NCI-H2196 (cell line): ENCODE measurements at regions not wholly inside any gene's neighbourhood (a gene's known extent, or its start where the extent isn't known, plus 50 kb on each side); places are given as distances from the start of the nearest gene placed in this dataset.
"Not testable (repeated sequence)": the region's sequence is repeated elsewhere in the genome, so short reads cannot be mapped to it uniquely, and the experiment has no call there.

Experiments used
- DNase-seq: peaks from one replicate; lab custom pipeline; 2025; ENCODE audit not compliant: unreplicated experiment; lab: John Stamatoyannopoulos, UW

- no peak for DNase-seq
Observed at GRCh38 chr3:20842594-20843436, 656.8 kb upstream of the SGO1 start.

GRCh38 chr3:20842002-20842401 is 656.0 kb upstream of the SGO1 start:
- no peak for DNase-seq

- DNase-seq, result no peak
Observed at GRCh38 chr3:20837676-20838302, 651.8 kb upstream of the SGO1 start.

- DNase-seq, result no peak
Observed at GRCh38 chr3:20836801-20837200, 650.8 kb upstream of the SGO1 start.

GRCh38 chr3:20832963-20833362 is 647.0 kb upstream of the SGO1 start:
- DNase-seq, result no peak

- no peak for DNase-seq
Observed at GRCh38 chr3:20822251-20822650, 636.2 kb upstream of the SGO1 start.

- not testable (repeated sequence) for DNase-seq
Observed at GRCh38 chr3:20820872-20821271, 634.9 kb upstream of the SGO1 start.

- DNase-seq, result no peak
Observed at GRCh38 chr3:20811631-20812030, 625.6 kb upstream of the SGO1 start.

- DNase-seq, result no peak
Observed at GRCh38 chr3:20811006-20811405, 625.0 kb upstream of the SGO1 start.

- no peak for DNase-seq
Observed at GRCh38 chr3:20810555-20810954, 624.5 kb upstream of the SGO1 start.

GRCh38 chr3:20809356-20809755 is 623.4 kb upstream of the SGO1 start:
- no peak for DNase-seq

GRCh38 chr3:20808864-20809263 is 622.9 kb upstream of the SGO1 start:
- DNase-seq, result no peak

GRCh38 chr3:20798666-20799065 is 612.7 kb upstream of the SGO1 start:
- no peak for DNase-seq

GRCh38 chr3:20787005-20787404 is 601.0 kb upstream of the SGO1 start:
- DNase-seq, result no peak

GRCh38 chr3:20776692-20777091 is 590.7 kb upstream of the SGO1 start:
- DNase-seq, result no peak

- DNase-seq, result no peak
Observed at GRCh38 chr3:20776286-20776685, 590.3 kb upstream of the SGO1 start.

GRCh38 chr3:20773320-20773984 is 587.4 kb upstream of the SGO1 start:
- no peak for DNase-seq

GRCh38 chr3:20772869-20773268 is 586.9 kb upstream of the SGO1 start:
- DNase-seq, result no peak

GRCh38 chr3:20769430-20769829 is 583.4 kb upstream of the SGO1 start:
- no peak for DNase-seq

- no peak for DNase-seq
Observed at GRCh38 chr3:20760981-20761380, 575.0 kb upstream of the SGO1 start.

GRCh38 chr3:20752416-20752815 is 566.4 kb upstream of the SGO1 start:
- DNase-seq, result no peak

GRCh38 chr3:20751296-20751695 is 565.3 kb upstream of the SGO1 start:
- no peak for DNase-seq
